B cell (primary cell): ENCODE measurements at regions not wholly inside any gene's neighbourhood (a gene's known extent, or its start where the extent isn't known, plus 50 kb on each side); places are given as distances from the start of the nearest gene placed in this dataset.

Experiments used
- ATAC-seq: fragments of 200-7000 bp; cut with Tn5 transposase; one replicate; pipeline ENCODE4 v1.10.0; 2021; ENCODE audit warnings: low read depth, mild to moderate bottlenecking, moderate number of reproducible peaks, moderate library complexity
- CTCF ChIA-PET: fragments of 350-600 bp; sonication (Branson Sonifier 250); formaldehyde crosslinking; loops from one replicate; lab custom pipeline; 2021; ENCODE audit warnings: antibody characterized with exemption, inconsistent platforms; lab: Charles Lee
- POLR2A ChIA-PET: fragments of 350-600 bp; sonication (Branson Sonifier 250); formaldehyde crosslinking; loops from one replicate; lab custom pipeline; 2021; ENCODE audit warnings: antibody characterized with exemption; lab: Charles Lee
- DNase-seq: peaks from one replicate; pipeline ENCODE4 v3.0.0; 2013
- H2AFZ ChIP-seq: 2 replicates; pipeline ENCODE4 v1.6.1; 2012; ENCODE audit warnings: mild to moderate bottlenecking, low read depth, low read length; ENCODE audit not compliant: insufficient read depth, poor library complexity, severe bottlenecking
- H3K27ac ChIP-seq, 2 donors: 1 replicate in 1 of 2; 2 replicates in 1 of 2; pipeline ENCODE4 v1.5.1; 2012 to 2013; ENCODE audit warnings: low read length in 2 of 2, mild to moderate bottlenecking in 2 of 2, moderate library complexity in 1 of 2
- H3K27me3 ChIP-seq, 4 experiments: fragments of 200-600 bp in 1 of 4; sonication (generic) in 1 of 4; replicated peaks in 1 of 4; 1 replicate in 2 of 4; 2 replicates in 2 of 4; pipeline versions ENCODE4 v1.6.1 to v1.7.0; 2013 to 2016; ENCODE audit warnings: low read length in 3 of 4, mild to moderate bottlenecking in 2 of 4, mixed read lengths in 1 of 4, moderate library complexity in 1 of 4; ENCODE audit not compliant: insufficient read depth in 4 of 4, control insufficient read depth in 3 of 4; ENCODE audit errors: control extremely low read depth in 1 of 4
- H3K36me3 ChIP-seq, 2 experiments: replicated peaks in 1 of 2; 1 replicate in 1 of 2; 2 replicates in 1 of 2; pipeline versions ENCODE4 v1.6.1 to v1.7.1; 2013; ENCODE audit warnings: low read length in 1 of 2; ENCODE audit not compliant: insufficient read depth in 2 of 2, control insufficient read depth in 1 of 2; ENCODE audit errors: control extremely low read depth in 1 of 2, extremely low read depth in 1 of 2
- H3K4me1 ChIP-seq, 2 donors: fragments of 200-600 bp in 1 of 2; sonication (generic) in 1 of 2; 1 replicate in 1 of 2; 2 replicates in 1 of 2; pipeline versions ENCODE4 v1.5.1 to v1.6.1; 2013 to 2017; ENCODE audit warnings: low read length in 2 of 2; ENCODE audit not compliant: control insufficient read depth in 2 of 2, insufficient read depth in 2 of 2
- H3K4me2 ChIP-seq: replicated peaks from 2 replicates; pipeline ENCODE3; 2012; ENCODE audit warnings: mild to moderate bottlenecking, low read depth, low read length; ENCODE audit not compliant: poor library complexity, severe bottlenecking
- H3K4me3 ChIP-seq, 5 experiments: fragments of 200-600 bp in 1 of 5; sonication (generic) in 1 of 5; 1 replicate in 3 of 5; 2 replicates in 2 of 5; pipeline versions ENCODE4 v1.5.1 to v1.7.0; 2011 to 2016; ENCODE audit warnings: low read length in 4 of 5, mild to moderate bottlenecking in 4 of 5, low read depth in 2 of 5, control low read depth in 1 of 5, moderate library complexity in 1 of 5; ENCODE audit not compliant: insufficient read depth in 1 of 5; ENCODE audit errors: control extremely low read depth in 1 of 5, extremely low read depth in 1 of 5
- H3K79me2 ChIP-seq: fragments of 200-600 bp; sonication (generic); one replicate; pipeline ENCODE4 v1.6.0; 2016; ENCODE audit warnings: low read length; ENCODE audit not compliant: control insufficient read depth, insufficient read depth
- H3K9ac ChIP-seq: fragments of 200-600 bp; sonication (generic); 2 replicates; pipeline ENCODE4 v1.6.1; 2017; ENCODE audit warnings: mild to moderate bottlenecking, low read length, moderate library complexity
- H3K9me3 ChIP-seq, 3 donors: one replicate each; pipeline versions ENCODE4 v1.6.1 to v1.7.1; 2013; ENCODE audit warnings: low read length in 2 of 3; ENCODE audit not compliant: control insufficient read depth in 2 of 3, insufficient read depth in 1 of 3; ENCODE audit errors: control extremely low read depth in 1 of 3
- H4K20me1 ChIP-seq: 2 replicates; pipeline ENCODE4 v1.6.0; 2012; ENCODE audit warnings: mild to moderate bottlenecking, low read length; ENCODE audit not compliant: insufficient read depth, control insufficient read depth, poor library complexity, severe bottlenecking
- H3K27ac Mint-ChIP-seq: one replicate; pipeline ENCODE4 v1.8.0; 2021; ENCODE audit warnings: mixed read lengths
- H3K27me3 Mint-ChIP-seq: one replicate; pipeline ENCODE4 v1.8.0; 2021; ENCODE audit warnings: mixed read lengths
- H3K4me1 Mint-ChIP-seq: one replicate; pipeline ENCODE4 v1.8.0; 2021; ENCODE audit warnings: mixed read lengths
- H3K4me3 Mint-ChIP-seq: one replicate; pipeline ENCODE4 v1.8.0; 2021; ENCODE audit warnings: mixed read lengths
- H3K9me3 Mint-ChIP-seq: one replicate; pipeline ENCODE4 v1.8.0; 2022; ENCODE audit warnings: mixed read lengths; ENCODE audit not compliant: insufficient read depth
- CTCF ChIP-seq: fragments of 200-600 bp; IDR thresholded peaks from one replicate; pipeline ENCODE4 v1.8.0; 2022; ENCODE audit warnings: antibody characterized with exemption, mild to moderate bottlenecking
- EZH2 ChIP-seq: IDR thresholded peaks from 2 replicates; pipeline ENCODE4 v1.6.1; 2012; ENCODE audit warnings: borderline replicate concordance, low read depth, mild to moderate bottlenecking, moderate library complexity, low read length; ENCODE audit not compliant: insufficient read depth, poor library complexity, severe bottlenecking
- WGBS: methylation state at CpG from one replicate; pipeline ENCODE4 v1.1.5; 2013; ENCODE audit warnings: missing lambda C conversion rate; ENCODE audit not compliant: insufficient coverage; 5-methylcytosine and 5-hydroxymethylcytosine counted together
- intact Hi-C: fragments of 100-400 bp; cut with micrococcal nuclease; formaldehyde crosslinking; loops from one replicate; pipeline ENCODE4 v1.10.0; 2022

GRCh38 chr4:45078201-45078600 is 351.8 kb upstream of the GNPDA2 start:
- H2AFZ ChIP-seq = no peak overlapping the region
- no peaks in the 10 kb centered on the region for H3K9me3 ChIP-seq
- intact Hi-C loops = no loop called here
- Mint-ChIP-seq H3K27ac (no peak overlapping the region), H3K4me3 (no peak overlapping the region), H3K9me3 (peaks cover 3% of the 10 kb centered on the region), H3K4me1 (no peaks in the 10 kb centered on the region), H3K27me3 (no peaks in the 10 kb centered on the region)
- DNase-seq (no peak), ATAC-seq (no peak)
- no peak overlapping the region for H3K9ac ChIP-seq
- H4K20me1 ChIP-seq = no peaks in the 10 kb centered on the region
- no peak overlapping the region for H3K27ac ChIP-seq
- no peak overlapping the region for H3K4me3 ChIP-seq
- no peaks in the 10 kb centered on the region for H3K4me1 ChIP-seq
- H3K36me3 ChIP-seq = no peaks in the 10 kb centered on the region
- ChIA-PET CTCF (no interaction called here), POLR2A (no interaction called here)
- TF ChIP-seq EZH2 (no peak), CTCF (no peak)
- no peaks in the 10 kb centered on the region for H3K27me3 ChIP-seq
- no peak overlapping the region for H3K4me2 ChIP-seq
- H3K79me2 ChIP-seq = no peaks in the 10 kb centered on the region

- H3K4me2 ChIP-seq = no peak overlapping the region
- ChIA-PET POLR2A (no interaction called here), CTCF (no interaction called here)
- H3K79me2 ChIP-seq = no peaks in the 10 kb centered on the region
- no peak overlapping the region for H3K4me3 ChIP-seq
- 100% methylated on average over 1 of the region's 3 CpGs for WGBS
- no peak for ATAC-seq
- H3K27ac Mint-ChIP-seq = no peak overlapping the region
- H3K9me3 ChIP-seq = no peaks in the 10 kb centered on the region
- H3K4me3 Mint-ChIP-seq = no peak overlapping the region
- no peaks in the 10 kb centered on the region for H3K27me3 Mint-ChIP-seq
- no peaks in the 10 kb centered on the region for H3K36me3 ChIP-seq
- H3K27me3 ChIP-seq = no peaks in the 10 kb centered on the region
- H3K9ac ChIP-seq = no peak overlapping the region
- H3K27ac ChIP-seq = no peak overlapping the region
- no peak for DNase-seq
- peaks cover 11% of the 10 kb centered on the region for H3K9me3 Mint-ChIP-seq
- no peaks in the 10 kb centered on the region for H3K4me1 ChIP-seq
- H4K20me1 ChIP-seq = no peaks in the 10 kb centered on the region
- no peak overlapping the region for H2AFZ ChIP-seq
- TF ChIP-seq CTCF = no peak
- no peak for TF ChIP-seq EZH2
- intact Hi-C loops = no loop called here
- no peaks in the 10 kb centered on the region for H3K4me1 Mint-ChIP-seq
Observed at GRCh38 chr4:45072981-45073380, 346.6 kb upstream of the GNPDA2 start.
